ENCODE measurements at regions not wholly inside any gene's neighbourhood (a gene's known extent, or its start where the extent isn't known, plus 50 kb on each side); places are given as distances from the start of the nearest gene placed in this dataset.

- no peaks in the 10 kb centered on the region for H3K9me3 ChIP-seq
- DNase-seq: no peak
- H3K36me3 ChIP-seq: no peaks in the 10 kb centered on the region
- no peaks in the 10 kb centered on the region for H3K27me3 ChIP-seq
- H3K4me1 ChIP-seq: no peaks in the 10 kb centered on the region
- no peak overlapping the region for H3K27ac ChIP-seq
- TF ChIP-seq EP300 (IDR thresholded peaks at IDR 0.05; ENCODE audit: low read depth): no peak
- TF ChIP-seq POLR2A (IDR thresholded peaks at IDR 0.05): no peak
- TF ChIP-seq POLR2AphosphoS5 (IDR thresholded peaks at IDR 0.05): no peak
- TF ChIP-seq CTCF (IDR thresholded peaks at IDR 0.05): no peak
- no peak overlapping the region for H3K4me3 ChIP-seq
- 90% methylated on average over 18 of the region's 26 CpGs; no CpG with 5 or more reads in 1 of the 2 donors for WGBS, 2 donors (ENCODE audit: low coverage in 1 of 2)
- in situ Hi-C loops (cut with MboI; ENCODE audit: low pct_ligation_motif_present in 1 of 4, low pct_unique_long_range_greater_than_20kb in 1 of 4, low sequenced_read_pairs in 3 of 4): no loop called here
- intact Hi-C loops (cut with DNase I; ENCODE audit: low total_unique reads): no loop called here
Observed at GRCh38 chr2:120989512-120990441, 254.1 kb downstream of the GLI2 start.

- intact Hi-C loops (cut with DNase I; ENCODE audit: low total_unique reads) (no loop called here), in situ Hi-C loops (cut with MboI; ENCODE audit: low pct_ligation_motif_present in 1 of 4, low pct_unique_long_range_greater_than_20kb in 1 of 4, low sequenced_read_pairs in 3 of 4) (no loop called here)
- Histone ChIP-seq H3K4me1 (no peaks in the 10 kb centered on the region), H3K27me3 (no peaks in the 10 kb centered on the region), H3K9me3 (no peaks in the 10 kb centered on the region), H3K36me3 (no peaks in the 10 kb centered on the region), H3K4me3 (no peak overlapping the region), H3K27ac (no peak overlapping the region)
- 86 to 93% methylated on average over 4 to 15 of the region's 15 CpGs for WGBS, 2 donors (ENCODE audit: low coverage in 1 of 2)
- DNase-seq: no peak
- TF ChIP-seq CTCF (IDR thresholded peaks at IDR 0.05) (no peak), EP300 (IDR thresholded peaks at IDR 0.05; ENCODE audit: low read depth) (no peak), POLR2AphosphoS5 (IDR thresholded peaks at IDR 0.05) (no peak), POLR2A (IDR thresholded peaks at IDR 0.05) (no peak)
Observed at GRCh38 chr2:120990451-120990871, 254.8 kb downstream of the GLI2 start.

- DNase-seq: no peak
- 67 to 77% methylated on average over 4 to 11 of the region's 11 CpGs for WGBS, 2 donors (ENCODE audit: low coverage in 1 of 2)
- in situ Hi-C loops (cut with MboI; ENCODE audit: low pct_ligation_motif_present in 1 of 4, low pct_unique_long_range_greater_than_20kb in 1 of 4, low sequenced_read_pairs in 3 of 4): no loop called here
Observed at GRCh38 chr2:120991441-120991840, 255.8 kb downstream of the GLI2 start.

More at GRCh38 chr2:120991441-120991840, 255.8 kb downstream of the GLI2 start:
- Histone ChIP-seq H3K4me1 (no peaks in the 10 kb centered on the region), H3K27ac (no peak overlapping the region), H3K36me3 (no peaks in the 10 kb centered on the region), H3K27me3 (no peaks in the 10 kb centered on the region), H3K9me3 (no peaks in the 10 kb centered on the region), H3K4me3 (no peak overlapping the region)
- no peak for TF ChIP-seq CTCF (IDR thresholded peaks at IDR 0.05)
- no peak for TF ChIP-seq POLR2A (IDR thresholded peaks at IDR 0.05)
- no peak for TF ChIP-seq POLR2AphosphoS5 (IDR thresholded peaks at IDR 0.05)
- TF ChIP-seq EP300 (IDR thresholded peaks at IDR 0.05; ENCODE audit: low read depth): no peak
- intact Hi-C loops (cut with DNase I; ENCODE audit: low total_unique reads): no loop called here
